Muscle of back (tissue), 3 donors: ENCODE measurements at regions not wholly inside any gene's neighbourhood (a gene's known extent, or its start where the extent isn't known, plus 50 kb on each side); places are given as distances from the start of the nearest gene placed in this dataset.
"Not testable (repeated sequence)": the region's sequence is repeated elsewhere in the genome, so short reads cannot be mapped to it uniquely, and the experiment has no call there.

ENCODE experiments used
- DNase-seq, 3 donors: peaks; one replicate each; pipeline versions ENCODE4 v3.0.0 to v3.0.0-alpha.2; 2013

DNA sequence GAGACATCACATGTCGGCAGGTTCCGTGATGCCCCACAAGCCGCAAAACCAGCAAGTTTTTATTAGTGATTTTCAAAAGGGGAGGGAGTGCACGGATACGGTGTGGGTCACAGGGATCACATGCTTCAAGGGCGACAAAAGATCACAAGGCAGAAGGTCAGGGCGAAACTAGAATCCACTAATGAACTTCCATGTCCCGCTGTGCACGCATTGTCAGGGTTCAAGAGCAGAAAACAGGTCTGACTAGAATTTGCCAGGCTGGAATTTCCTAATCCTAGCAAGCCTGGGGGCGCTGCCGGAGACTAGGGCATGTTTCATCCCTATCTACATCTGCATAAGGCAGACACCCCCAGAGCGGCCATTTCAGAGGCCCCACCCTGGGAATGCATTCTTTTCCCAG, 225.2 kb downstream of the NPHP4 start:
- not testable (repeated sequence) for DNase-seq

DNA sequence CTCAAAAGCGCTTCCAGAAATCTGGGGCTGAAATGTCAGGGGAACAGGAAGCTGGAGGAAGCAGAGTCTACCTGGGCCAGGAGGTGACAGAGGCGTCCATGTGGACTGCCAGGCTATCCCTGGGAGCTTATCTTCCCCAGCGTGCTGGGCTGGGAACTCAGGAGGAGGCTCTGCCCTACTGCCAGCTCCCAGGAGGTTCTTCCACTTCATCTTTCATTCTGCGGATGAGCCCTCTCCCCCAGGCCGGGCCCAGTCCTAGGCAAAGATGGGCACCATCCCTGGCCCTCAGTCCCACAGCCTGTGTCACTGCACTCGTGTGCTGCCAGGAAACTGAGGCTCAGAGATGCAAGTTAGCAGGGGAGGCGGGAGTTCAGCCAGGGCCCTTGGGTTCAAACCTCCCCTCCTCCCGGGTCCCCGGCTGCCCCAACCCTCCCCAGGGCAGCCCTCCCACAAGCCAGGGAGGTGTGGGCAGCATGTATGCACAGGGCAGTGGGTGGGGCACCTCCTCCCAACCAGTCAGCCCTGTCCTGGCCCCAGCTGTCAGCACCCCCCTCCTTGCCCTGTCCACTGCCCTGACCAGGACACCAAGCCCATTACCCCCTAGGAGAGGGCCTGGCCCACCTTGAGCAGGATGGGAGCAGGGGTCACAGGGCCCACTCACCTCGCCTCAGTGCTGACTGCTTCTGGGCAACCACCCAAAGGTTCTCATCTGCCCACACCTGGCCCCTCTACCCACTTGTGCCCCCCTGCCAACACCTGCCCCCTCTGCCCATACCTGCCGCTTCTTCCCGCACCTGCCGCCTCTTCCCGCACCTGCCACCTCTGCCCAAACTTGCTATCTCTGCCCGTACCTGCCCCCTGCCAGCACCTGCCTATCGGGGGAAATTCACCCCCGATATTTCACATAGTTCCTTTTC, 226.0 kb downstream of the NPHP4 start:
- DNase-seq, result no peak

DNA sequence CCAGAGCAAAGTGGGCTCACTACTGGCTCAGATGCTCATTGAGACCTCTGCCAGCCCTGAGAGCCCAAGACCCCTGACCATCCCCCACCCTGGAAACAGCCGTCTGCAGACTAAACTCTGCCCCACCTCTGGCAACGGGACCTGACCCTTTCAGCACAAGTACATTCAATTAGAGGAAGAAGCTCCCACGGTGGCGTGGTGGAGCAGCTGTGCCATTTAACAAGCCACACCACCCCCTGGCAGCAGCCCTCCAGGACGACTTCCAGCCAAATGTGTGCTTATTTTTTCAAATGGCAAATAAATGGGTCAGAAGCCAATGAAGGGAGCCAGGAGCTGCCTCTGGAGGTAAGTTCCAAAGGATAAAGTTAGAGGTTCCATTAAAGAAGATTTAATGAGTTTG, 226.7 kb downstream of the NPHP4 start:
- peak in 1 of 3 donors; percentile 24 for DNase-seq

DNA sequence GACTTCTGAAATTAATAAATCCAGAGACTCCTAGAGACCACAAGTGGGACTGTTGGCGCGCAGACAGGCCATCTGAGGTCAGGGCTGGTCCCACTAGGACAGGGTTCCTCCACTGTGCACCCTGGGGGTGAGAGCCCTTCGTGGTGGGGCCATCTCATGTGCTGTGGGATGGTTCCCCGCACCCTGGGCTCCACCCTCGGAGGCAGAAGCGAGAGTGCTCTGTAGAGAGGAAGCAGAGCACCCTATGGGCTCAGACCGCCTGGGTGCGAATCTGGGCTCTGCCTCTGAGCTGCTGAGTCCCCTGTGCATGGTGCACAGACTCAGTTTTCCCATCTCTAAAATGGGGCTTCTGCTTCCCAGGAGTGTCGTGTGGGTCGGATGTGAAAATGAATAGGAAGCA, 227.3 kb downstream of the NPHP4 start:
- DNase-seq, result no peak

DNA sequence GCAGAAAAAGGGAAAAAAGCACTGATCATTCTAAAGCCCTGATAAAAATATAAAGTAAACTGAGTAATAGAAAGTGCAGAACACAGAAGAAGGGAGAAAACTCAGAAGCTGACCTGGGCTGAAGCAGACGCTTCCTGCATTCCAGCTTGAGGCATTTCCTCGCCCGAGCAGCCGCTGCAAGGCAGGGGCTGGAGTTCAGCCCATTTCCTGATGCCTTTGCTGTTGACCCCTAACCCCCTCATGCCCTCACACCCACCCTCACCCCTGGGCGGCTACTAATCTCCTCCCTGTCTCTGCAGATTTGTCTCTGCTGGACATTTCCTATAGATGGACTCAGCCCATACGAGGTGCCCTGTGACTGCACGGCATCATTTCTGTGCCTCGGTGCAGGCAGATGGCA, 227.8 kb downstream of the NPHP4 start:
- no peak for DNase-seq

DNA sequence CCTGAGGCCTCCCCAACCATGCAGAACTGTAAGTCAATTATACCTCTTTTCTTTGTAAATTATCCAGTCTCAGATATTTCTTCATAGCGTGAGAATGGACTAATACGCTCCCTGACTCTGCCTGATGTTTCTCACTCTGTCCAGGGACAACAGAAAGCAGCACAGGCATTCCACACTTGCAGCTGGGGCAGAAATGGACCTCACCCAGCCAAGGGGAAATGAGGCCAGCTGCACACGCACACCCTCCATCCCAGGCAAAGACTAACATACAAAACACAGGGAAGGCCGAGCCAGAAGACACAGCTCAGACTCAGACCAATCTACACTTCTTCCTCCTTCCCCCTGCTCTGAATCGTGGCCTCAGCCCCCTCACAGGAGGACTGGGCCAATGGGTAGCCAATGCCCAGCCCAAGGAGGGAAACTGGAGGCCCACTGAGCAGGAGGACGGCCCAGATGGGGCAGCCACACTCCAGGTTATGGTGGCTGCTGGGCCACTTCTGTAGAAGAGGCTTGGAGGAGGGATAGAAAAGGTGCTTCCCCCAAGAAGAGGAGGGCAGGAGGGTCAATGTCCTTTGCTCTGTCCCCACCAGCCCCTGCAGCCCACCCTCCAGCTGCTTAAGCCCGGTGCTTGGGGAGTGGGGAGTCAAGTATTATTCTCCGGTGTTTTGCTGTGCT, 228.4 kb downstream of the NPHP4 start:
- DNase-seq, result peak in 1 of 3 donors; percentile 49

DNA sequence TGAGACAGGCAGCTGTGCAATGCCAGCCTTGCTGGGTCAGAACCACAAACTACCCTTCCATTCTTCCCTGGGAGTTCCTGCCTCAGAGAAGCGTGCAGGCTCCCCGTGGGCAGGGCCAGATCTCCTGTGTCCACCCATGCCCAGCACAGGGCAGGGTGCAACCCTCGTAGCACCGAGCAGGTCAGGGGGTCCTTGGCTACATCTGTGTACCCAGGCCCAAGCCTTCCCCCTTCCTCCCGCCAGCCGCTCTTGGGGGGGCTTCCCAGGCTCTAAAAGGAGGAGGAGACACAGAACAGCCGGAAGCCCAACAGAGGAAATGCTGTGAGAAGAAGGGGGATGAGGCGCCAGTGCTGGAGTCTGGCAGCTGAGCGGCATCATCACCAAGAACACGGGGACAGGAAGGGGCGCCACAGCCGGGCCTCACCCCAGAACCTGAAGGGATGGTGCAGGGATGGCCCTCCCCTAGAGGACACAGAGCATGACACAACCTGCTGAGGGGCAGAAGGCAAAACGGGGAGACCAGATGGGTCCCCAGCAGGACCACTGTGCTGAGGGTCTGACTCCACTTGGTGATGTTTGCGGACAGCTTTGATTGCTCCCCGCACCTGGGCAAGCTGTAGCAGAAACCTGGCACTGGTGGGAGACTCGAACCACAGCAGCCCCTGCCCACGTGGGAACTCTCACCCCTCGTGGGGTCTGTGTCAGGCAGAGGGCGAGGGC, 233.2 kb downstream of the NPHP4 start:
- DNase-seq, result no peak

DNA sequence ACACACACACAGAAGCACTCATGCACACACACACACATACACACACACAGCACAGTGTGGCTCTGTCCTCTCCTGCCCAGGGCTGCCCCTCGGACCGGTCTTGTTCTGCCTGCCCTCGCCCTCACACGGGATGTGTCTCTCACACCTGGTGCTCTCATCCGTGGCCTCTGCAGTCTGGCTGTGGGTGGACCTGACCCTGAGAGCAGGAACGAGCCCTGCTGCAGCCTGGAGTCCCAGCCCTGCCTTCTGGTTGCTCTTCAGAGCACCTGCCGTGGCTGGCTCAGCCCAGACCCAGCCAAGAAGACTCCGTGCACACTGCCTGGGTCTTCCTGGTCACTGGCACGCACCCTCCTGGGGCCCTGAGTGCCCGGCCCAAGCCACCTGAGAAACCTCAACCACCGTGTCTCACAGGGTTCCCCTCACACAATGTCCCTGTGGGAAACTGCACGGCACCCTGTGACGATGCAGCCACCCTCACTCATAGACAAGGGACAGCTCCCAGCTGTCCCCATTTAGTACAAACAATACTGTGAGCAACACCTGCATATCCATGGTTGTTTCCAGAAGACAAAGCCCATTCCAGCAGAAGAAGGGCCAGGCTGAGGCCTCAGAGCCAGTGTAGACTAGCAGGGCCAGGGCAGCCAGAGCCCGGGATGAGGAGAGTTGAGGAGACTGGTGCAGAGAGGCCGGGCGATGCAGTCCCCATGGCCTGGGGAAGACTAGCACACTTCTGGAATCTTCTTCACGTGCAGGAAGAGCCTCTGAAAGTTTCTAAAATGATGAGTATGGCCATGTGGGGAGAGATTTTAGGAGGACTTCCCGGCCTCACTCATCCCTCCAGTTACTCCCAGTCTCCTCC, 234.0 kb downstream of the NPHP4 start:
- DNase-seq, result no peak

DNA sequence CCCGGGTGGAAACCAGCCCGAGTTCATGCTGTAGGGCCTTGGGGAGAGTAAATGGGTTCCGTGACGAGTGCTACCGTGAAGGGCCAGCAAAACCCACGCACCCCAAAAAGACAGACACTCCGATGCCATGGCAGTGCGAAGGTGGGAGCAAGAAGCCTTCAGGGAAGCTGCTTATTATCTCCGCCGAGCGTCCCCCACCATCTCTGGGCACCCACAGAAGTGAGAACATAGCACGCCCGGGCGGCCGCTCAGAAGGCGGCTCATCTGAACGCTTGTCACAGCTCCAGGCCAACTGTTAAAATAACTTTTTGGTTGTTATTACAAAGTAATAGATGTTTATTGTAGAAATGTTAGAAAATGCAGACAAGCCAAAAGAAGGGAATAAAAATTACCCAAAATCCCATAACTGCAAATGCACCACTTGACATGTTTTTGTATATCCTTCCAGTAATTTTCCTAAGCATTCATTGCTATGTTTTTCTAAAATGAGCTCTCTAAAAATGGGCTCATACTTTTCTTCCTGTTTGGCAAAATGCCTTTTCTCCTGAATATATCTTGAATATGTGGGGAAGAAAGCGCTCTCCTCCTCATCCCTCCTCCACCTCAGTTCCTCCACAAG, 234.9 kb downstream of the NPHP4 start:
- no peak for DNase-seq

DNA sequence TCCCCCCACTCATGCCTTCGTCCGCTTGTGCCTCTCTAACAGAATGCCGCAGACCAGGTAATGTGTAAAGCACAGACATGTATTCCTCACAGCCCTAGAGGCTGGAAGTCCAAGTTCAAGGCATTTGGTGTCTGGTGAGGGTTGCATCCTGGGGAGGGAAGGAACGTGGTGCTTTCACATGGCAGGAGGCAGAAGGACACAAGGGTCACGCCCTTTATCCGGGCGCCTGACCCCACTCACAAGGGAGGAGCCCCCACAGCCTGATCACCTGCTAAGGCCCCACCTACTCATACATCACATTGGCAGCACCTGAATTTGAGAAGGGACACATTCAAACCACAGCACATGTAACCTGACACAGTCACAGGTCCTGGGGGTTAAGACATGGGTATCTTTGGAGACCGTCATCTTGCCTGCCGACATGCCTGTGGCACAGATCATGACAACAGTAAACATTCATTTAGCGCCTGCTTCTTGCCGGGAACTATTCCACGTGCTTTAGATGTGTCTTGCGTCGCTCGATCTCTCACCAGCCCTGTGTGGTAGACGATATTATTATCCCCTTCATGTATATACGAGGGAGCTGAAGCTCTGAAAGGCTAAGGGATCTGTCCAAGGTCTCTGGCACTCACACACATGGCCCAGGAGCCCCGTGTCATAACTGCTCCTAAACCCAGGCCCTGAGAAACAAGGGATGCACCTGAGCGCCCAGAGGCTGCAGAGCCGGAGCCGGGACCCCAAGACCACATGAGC, 235.6 kb downstream of the NPHP4 start:
- no peak for DNase-seq

DNA sequence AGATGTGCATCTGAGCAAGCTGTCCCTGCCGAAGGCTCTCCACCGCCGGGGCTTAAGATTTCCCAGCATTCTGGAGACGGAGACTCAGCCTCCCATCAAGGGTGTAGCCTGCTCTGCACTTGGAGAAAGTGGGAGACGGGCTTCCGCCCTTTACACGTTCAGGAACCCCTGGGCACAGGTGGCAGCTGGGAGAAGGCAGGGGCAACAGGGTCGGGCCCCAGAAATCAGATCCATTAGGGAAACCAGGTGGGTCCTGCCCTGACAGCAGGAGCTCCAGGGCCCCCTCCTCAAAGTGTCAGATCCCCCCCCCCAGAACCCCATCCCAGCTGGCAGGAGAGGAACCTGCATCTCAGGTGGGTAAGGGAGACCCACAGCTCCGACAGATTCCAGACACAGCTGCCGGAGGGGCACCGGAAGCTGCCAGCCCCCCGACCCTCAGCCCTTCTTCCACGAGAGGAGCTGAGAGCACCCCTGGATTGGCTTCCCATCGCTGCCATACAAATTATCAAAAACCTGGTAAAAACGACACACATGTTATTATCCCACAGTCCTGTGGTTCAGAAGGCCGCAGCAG, 236.6 kb downstream of the NPHP4 start:
- no peak for DNase-seq

DNA sequence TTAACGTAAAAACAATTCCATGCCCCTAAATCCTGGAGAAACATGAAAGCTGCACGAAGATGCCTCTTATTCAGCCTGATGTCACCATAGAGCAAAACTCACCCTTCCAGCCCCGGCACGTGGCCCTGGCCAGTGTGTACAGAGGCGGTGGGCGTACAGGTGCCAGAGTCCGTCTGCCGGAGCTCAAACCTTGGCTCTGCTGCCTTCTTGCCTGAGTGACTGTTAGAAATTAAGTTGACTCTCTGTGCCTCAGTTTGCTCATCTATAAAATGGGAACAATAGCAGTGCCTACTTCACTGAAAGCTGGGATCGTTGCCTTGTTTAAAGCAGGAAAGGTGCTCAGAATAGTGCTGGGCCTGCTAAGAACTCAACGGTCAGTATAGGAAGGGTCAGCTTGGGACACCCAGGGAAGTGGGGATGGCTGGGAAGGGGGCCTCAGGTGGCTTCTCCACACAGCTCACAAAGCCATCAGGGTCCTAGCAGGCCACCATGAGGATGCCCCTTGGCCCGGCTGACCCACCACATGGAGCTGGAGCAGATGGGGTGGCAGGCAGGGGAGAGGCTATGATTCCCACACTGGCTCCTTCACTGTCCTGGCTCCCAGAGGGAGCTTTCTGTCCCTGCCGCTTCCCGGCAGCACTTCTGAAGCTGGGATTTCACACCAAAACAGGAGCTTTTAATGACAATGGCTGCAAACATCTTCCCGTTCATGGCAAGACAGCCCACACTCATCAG, 237.2 kb downstream of the NPHP4 start:
- no peak for DNase-seq

DNA sequence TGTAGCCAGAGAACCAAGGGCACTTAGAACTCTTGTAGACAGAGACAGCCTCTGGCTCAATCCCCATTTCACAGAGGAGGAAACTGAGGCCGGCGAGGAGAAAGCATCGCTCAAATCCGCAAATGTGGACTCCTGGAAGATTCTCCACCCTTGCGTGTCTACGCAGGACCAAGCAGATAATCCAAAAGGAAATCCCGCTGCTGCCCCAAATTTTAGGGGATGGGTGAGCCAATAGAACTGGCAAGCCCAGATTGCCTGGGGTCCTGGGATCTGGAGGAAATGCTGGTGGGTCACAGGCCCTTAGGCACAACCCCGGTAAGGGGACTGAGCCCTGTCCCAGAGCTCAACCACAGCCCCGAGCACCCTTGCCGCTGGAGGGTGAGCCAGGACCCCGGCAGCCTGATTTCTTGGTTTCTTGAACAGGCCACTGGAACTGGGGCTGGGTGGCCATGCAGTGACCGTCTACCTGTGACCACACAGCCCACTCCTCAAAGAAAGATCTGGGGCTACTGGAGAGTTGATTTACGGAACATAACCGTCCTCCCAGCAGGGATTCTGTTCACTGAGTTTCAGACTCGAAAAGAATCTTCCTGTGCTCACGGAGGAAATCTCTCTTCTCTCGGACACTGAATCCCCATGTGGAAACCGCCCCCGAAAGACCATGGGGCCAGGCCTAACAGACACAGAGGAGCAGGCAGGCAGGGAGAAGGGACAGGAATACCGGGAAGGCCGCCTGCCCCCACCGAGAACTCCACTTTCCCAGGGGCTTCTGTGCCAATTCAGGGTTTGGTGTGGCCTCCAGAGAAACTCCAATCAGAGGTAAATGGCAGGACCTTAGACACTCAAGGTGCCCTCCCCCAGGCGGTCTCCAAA, 238.4 kb downstream of the NPHP4 start:
- DNase-seq, result no peak

DNA sequence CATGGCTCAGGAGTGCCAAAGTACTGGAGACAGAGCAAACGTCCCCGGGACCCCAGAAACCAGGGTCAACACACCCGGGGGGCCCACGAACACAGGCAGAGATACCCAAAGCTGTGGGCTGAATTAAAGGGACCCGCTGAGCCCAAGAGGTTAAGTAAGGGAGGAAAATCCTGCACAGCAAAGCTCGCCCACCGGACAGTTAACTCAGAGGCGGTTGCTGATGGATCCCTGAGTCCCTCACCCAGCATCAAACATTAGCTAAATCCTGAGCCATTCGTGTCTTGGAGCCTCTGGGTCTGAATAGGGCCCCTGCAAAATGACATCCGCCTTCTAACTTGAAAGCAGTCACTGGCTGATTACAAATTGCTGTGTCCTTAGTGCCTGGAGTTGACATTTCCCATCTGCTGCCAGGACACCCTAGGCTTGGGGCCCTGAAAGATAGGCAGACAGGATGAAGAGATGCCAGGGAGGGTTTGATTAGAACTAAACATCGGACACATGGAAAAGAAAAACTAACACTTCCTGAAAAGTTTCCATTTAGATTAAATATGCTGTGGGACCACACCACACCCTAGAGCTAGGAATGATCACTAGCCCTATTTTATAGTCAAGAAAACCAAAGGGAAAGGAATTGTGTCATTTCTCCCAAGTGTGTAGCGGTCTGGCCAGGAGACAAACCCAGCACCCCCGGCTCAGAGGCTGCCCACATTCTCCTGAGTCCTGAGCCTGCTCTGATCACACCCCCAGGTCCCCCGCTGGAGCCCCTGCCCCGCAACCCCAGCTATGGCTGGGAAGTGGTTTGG, 239.3 kb downstream of the NPHP4 start:
- DNase-seq, result no peak

DNA sequence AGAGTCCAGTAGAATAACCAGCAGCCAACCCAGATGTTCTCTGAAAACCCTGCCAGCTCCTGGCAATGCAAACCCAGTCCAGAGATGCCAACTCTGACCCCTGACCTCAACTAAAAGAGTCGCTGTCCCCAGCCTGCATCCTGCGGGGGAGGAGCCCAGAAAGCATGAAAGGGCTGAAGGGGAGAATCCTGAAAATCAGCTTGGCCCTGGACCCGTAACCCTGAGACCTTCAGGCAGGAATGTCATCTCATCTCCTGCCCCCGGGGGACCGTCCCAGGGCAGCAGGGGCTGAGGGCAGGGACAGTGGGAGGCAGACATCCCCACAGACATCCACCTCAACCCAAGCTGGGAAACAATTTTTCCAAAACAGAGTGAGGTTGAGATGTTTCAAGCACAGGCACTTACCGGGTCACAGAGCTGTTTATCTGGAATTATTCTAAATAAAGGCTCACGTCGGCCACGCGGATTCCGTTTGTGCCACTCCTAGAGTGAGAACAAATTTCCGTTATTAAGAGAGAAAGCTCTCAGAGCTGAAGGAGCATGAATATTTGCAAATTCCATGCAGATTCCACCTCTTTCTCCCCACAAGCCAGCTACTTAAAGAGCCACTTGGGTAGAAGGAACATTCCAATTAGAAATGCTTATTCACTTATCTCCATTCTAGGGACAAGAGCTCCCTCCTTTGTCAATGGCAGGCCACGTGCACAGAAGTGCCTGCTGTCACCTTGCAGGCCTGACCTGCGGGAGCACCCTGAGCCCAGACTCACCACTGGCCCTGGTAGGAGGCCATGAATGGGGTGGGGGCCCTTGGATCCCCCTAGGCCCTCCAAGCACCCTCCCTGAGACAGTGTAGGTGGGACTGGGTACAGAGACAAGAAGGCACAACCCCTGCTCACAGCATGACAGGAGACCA, 240.1 kb downstream of the NPHP4 start:
- no peak for DNase-seq

DNA sequence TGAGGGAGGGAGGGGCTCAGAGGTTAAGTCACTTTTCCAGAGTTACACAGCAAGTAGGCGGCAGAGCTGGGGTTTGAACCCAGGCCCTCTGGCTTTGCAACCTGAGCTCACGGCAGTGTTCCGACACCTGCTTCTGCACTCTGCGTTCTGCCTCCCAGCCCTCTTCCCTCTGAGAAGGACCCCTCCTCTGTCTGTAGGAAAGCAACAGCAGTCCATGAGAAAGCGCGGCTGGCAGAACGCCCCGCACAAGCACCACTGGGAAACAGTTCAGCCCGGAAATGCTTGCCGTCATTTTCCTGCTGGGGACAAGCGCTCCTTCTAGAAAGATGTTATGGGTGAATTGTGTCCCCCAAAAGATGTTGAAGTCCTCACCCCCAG, 241.1 kb downstream of the NPHP4 start:
- peak in 1 of 3 donors; percentile 55 for DNase-seq
